GM19238 (cell line): ENCODE measurements at regions not wholly inside any gene's neighbourhood (a gene's known extent, or its start where the extent isn't known, plus 50 kb on each side); places are given as distances from the start of the nearest gene placed in this dataset.

Experiments used
- DNase-seq: peaks from one replicate; pipeline ENCODE4 v3.0.0; 2011; ENCODE audit warnings: low spot score; ENCODE audit not compliant: insufficient read length

DNA sequence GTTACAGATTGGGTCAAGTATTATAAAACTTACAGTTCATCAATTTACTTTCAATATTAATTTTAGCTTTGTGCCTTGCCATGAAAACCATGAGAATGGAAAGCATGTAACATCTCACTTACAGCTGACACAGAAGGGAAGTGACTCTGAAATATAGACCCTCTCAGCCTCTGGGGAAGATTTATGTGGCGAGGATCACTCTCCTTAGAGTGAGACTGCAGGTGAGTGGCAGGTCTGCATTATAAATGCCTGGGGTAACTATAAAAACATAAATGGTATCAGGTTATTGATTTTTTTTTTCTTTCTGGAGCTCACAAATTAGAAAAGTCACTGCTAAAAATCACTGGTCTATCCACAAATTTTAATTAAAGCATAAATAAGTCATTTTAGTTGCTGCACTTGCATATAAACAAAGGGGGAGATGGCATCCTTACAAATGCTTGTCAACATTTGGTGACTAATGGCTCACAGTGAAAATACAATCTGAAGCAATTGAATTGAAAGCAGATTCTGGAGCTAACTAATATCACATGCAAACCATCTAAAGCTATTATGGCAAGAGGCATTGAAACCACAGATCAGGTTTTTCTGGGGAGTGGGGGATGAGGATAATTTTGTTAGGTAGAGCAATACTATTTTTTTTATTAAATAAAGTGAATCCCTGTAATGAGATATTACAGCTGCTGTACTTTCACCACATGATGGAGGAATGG, 200.9 kb downstream of the TM2D1 start:
- no peak for DNase-seq

DNA sequence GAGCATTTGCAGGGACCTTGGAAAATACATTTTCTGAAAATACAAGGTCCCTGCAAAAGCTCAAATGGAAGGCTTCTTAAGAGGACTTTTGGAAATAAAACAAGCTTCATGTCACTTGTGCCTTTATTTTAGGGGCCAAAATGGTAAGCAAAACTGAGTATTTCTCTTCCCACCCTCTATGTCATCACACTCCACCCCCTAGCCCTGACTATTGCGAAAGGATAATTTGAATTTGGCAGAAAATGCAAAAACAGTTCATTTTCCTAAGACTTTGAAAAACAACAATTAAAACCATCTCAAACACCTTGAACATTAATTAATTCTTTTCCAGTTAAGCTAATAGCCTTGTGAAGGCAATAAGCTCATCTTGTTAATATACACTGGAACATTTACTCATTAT, 201.7 kb downstream of the TM2D1 start:
- no peak for DNase-seq

DNA sequence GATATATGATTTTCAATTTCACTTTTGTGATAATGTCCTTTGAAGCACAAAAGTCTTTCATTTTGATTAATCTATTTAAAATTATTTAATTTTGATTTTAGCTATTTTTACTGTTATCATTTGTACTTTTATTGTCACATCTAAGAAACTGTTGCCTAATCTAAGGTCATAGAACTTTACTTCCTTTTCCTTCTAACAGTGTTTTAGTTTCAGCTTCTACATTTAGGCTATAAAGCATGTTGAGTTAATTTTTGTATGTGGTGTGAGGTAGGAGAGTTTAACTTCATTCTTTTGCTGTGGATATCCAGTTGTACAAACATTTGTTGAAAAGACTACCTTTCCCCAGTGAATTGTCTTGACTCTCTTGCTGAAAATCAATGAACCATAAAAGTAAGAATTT, 204.5 kb downstream of the TM2D1 start:
- no peak for DNase-seq

DNA sequence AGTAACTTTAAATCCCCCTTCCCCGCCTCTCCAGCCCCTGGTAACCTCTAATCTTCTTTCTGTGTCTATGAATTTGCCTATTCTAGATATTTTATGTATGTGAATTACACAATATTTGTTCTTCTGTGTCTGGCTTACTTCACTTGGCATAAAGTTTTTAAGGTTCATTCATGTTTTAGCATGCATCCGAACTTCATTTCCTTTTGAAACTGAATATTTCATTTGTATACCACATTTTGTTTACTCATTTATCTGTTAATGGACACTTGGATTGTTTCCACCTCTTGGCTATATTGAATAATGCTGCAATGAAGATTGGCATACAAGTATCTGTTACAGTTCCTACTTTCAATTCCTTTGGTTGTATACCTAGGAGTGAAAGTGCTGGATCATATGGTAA, 205.3 kb downstream of the TM2D1 start:
- no peak for DNase-seq

DNA sequence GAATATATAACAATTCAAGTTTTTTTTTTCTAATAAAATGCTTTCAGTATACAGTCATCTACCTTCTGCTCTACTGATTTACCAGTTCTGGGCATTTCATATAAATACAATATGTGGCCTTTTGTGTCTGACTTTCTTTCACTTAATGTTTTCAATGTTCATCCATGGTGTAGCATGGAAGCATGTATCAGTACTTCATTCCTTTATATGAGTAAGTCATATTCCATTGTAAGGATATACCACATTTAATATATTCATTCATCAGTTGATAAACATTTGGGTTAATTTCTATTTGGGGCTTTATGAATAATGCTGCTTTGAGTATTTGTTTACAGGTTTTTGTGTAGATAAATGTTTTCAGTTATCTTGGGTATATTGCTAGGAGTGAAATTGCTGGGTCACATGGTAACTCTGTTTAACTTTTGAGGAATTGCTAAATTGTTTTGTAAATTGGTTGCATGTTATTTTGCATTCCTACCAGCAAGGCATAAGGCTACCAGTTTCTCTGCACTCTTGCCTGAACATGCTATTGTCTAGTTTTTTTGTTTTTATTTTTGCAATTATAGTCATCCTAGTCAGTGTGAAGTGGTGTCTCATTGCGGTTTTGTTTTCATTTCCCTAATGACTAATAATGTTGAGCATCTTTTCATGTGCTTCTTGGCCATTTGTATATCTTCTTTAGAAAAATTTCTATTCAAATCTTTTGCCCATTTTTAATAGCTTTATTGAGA, 206.1 kb downstream of the TM2D1 start:
- DNase-seq, result no peak

DNA sequence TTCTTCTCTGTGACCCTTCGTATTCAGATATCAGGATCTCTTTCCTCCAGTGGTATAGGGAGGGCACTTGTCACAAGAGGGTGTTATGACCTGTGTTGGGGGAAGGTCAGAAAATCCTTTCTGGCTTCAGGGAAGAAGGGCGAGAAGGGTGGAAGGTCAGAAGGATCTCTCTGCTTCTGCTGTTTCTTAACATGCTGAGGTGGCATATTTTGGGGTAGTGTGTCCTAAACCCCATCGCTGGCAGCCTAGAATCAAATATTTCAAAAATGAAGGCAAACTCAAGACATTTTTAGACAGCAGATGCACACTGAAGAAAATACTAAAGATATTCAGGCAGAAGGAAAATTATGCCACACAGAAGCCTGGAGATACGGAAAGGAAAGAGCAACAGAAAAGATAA, 207.6 kb downstream of the TM2D1 start:
- DNase-seq, result no peak

DNA sequence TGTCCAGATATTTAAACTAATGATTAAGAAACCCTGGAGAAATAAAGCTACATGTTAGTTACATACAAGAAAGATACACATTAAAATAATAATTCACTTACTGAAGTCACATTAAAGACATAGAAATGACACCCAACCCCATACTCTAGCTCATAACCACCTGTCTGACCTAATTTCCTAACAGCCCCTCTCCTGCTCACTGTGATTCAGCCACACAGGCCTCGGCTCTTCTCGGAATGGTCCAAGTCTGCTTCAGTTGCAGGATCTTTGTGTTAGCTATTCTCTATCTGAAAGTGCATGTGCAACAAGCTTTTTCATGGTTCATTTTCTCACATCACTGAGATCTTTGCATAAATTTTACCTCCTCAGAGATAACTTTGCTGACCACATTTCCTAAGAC, 209.8 kb downstream of the TM2D1 start:
- no peak for DNase-seq
